K562 (cell line): ENCODE measurements at regions not wholly inside any gene's neighbourhood (a gene's known extent, or its start where the extent isn't known, plus 50 kb on each side); places are given as distances from the start of the nearest gene placed in this dataset.

Source experiments
- ATAC-seq: fragments of 200-7000 bp; cut with Tn5 transposase; 3 replicates; pipeline ENCODE4 v1.9.1; 2020; ENCODE audit warnings: moderate library complexity
- BruUV-seq: library from RNA; stranded (reverse); fragments of 400-500 nt; replicated peaks from 2 replicates; lab custom pipeline; 2021; lab: Mats Ljungman, UMichigan
- CTCF ChIA-PET: fragments of 300-600 bp; formaldehyde crosslinking; extraction: SDS; loops from one replicate; lab custom pipeline; 2021; ENCODE audit warnings: low intra/inter-chr PET ratio; lab: Yijun Ruan, JAX
- POLR2A ChIA-PET: fragments of 300-600, 350-650 bp; sonication (Branson Sonifier 250); formaldehyde crosslinking; extraction: SDS; loops from one replicate; lab custom pipeline; 2021; ENCODE audit warnings: antibody characterized with exemption, inconsistent platforms; lab: Yijun Ruan, JAX
- DNase-seq, 4 experiments: peaks; one replicate each; pipeline versions ENCODE4 v3.0.0 to v3.0.0-alpha.2; 2011 to 2018; ENCODE audit warnings: low spot score in 3 of 4, mixed read lengths in 3 of 4; ENCODE audit errors: extremely low read depth in 1 of 4
- FAIRE-seq: peaks from 2 replicates; lab custom pipeline; 2011; peaks lifted over from hg19 to GRCh38; lab: Jason Lieb, UNC
- H2AFZ ChIP-seq: 2 replicates; pipeline ENCODE4 v1.6.0; 2011; ENCODE audit warnings: low read depth, low read length, control low read depth, inconsistent platforms
- H3K27ac ChIP-seq: fragments of 200-600 bp; 3 replicates; pipeline ENCODE4 v1.8.0; 2011; ENCODE audit warnings: low read depth, mild to moderate bottlenecking, control low read depth, inconsistent platforms, low read length, moderate library complexity, mixed read lengths; ENCODE audit errors: extremely low read depth
- H3K27me3 ChIP-seq, 2 experiments: fragments of 300-600 bp in 1 of 2; 2 replicates in 1 of 2; 3 replicates in 1 of 2; pipeline versions ENCODE4 v1.6.0 to v1.8.0; 2011; ENCODE audit warnings: inconsistent platforms in 2 of 2, low read length in 2 of 2, mild to moderate bottlenecking in 1 of 2, mixed read lengths in 1 of 2, moderate library complexity in 1 of 2; ENCODE audit not compliant: control insufficient read depth in 2 of 2, insufficient read depth in 2 of 2
- H3K36me3 ChIP-seq: fragments of 300-600 bp; 3 replicates; pipeline ENCODE4 v1.8.0; 2011; ENCODE audit warnings: mild to moderate bottlenecking, low read length, inconsistent platforms; ENCODE audit not compliant: control insufficient read depth, insufficient read depth
- H3K4me1 ChIP-seq, 2 experiments: fragments of 200-600 bp in 1 of 2; replicated peaks in 1 of 2; 2 replicates in 1 of 2; 3 replicates in 1 of 2; pipeline versions ENCODE4 v1.5.1 to v1.8.0; 2011; ENCODE audit warnings: inconsistent platforms in 2 of 2, low read length in 2 of 2, mild to moderate bottlenecking in 1 of 2, mixed read lengths in 1 of 2, moderate library complexity in 1 of 2; ENCODE audit not compliant: control insufficient read depth in 2 of 2, insufficient read depth in 2 of 2
- H3K4me2 ChIP-seq: 2 replicates; pipeline ENCODE4 v1.6.1; 2011; ENCODE audit warnings: low read length, control low read depth, inconsistent platforms, mixed read lengths; ENCODE audit not compliant: insufficient read depth
- H3K4me3 ChIP-seq: fragments of 200-600 bp; sonication (generic), shearing (Covaris generic); 2 replicates; pipeline ENCODE4 v1.5.1; 2016; ENCODE audit warnings: control low read depth, inconsistent platforms
- H3K79me2 ChIP-seq: fragments of 200-600 bp; 3 replicates; pipeline ENCODE4 v1.8.0; 2011; ENCODE audit warnings: low read length, inconsistent platforms; ENCODE audit not compliant: control insufficient read depth, insufficient read depth
- H3K9ac ChIP-seq, 2 experiments: 2 replicates each; pipeline versions ENCODE4 v1.6.0 to v1.6.1; 2011; ENCODE audit warnings: low read depth in 2 of 2, low read length in 2 of 2, control low read depth in 1 of 2, inconsistent platforms in 1 of 2, mild to moderate bottlenecking in 1 of 2, mixed read lengths in 1 of 2; ENCODE audit not compliant: insufficient read depth in 1 of 2
- H3K9me1 ChIP-seq: one replicate; pipeline ENCODE4 v1.6.0; 2011; ENCODE audit warnings: inconsistent platforms, mild to moderate bottlenecking, low read length, moderate library complexity; ENCODE audit not compliant: control insufficient read depth, insufficient read depth
- H3K9me3 ChIP-seq: replicated peaks from 2 replicates; pipeline ENCODE4 v1.5.1; 2011; ENCODE audit warnings: low read depth, low read length, inconsistent platforms; ENCODE audit not compliant: control insufficient read depth, insufficient read depth
- H4K20me1 ChIP-seq: replicated peaks from 2 replicates; pipeline ENCODE4 v1.6.1; 2011; ENCODE audit warnings: low read length, inconsistent platforms, mixed read lengths; ENCODE audit not compliant: control insufficient read depth, insufficient read depth
- CLOCK ChIP-seq: fragments of 250-450 bp; sonication (Bioruptor Pico); IDR thresholded peaks from 2 replicates; pipeline ENCODE4 v1.4.0; 2020; ENCODE audit warnings: mild to moderate bottlenecking, moderate library complexity, borderline replicate concordance
- DPF2 ChIP-seq: fragments of 450-650 bp; IDR thresholded peaks from 2 replicates; pipeline ENCODE4 v1.6.1; 2016
- GABPB1 ChIP-seq: sonication (generic); formaldehyde crosslinking; IDR thresholded peaks from 2 replicates; pipeline ENCODE4 v1.8.0; 2022; ENCODE audit warnings: mild to moderate bottlenecking, missing genetic modification reagents
- ILF3 ChIP-seq: fragments of 450-650 bp; IDR thresholded peaks from 2 replicates; pipeline ENCODE4 v1.6.1; 2018; ENCODE audit warnings: antibody characterized with exemption, mild to moderate bottlenecking, moderate library complexity, borderline replicate concordance
- MTA1 ChIP-seq: fragments of 450-650 bp; IDR thresholded peaks from 2 replicates; pipeline ENCODE4 v1.6.1; 2017; ENCODE audit warnings: borderline replicate concordance
- MXI1 ChIP-seq: IDR thresholded peaks from 2 replicates; pipeline ENCODE4 v1.6.1; 2011; ENCODE audit warnings: low read depth, mild to moderate bottlenecking, improper control_type of control experiment, low read length
- MYBL2 ChIP-seq, 2 experiments: fragments of 450-650 bp in 1 of 2; sonication (generic) in 1 of 2; formaldehyde crosslinking in 1 of 2; IDR thresholded peaks; 2 replicates each; pipeline versions ENCODE4 v1.6.1 to v1.8.1; 2017 to 2022; ENCODE audit warnings: borderline replicate concordance in 1 of 2, inconsistent platforms in 1 of 2, low read depth in 1 of 2, mild to moderate bottlenecking in 1 of 2, missing genetic modification reagents in 1 of 2, moderate library complexity in 1 of 2
- PATZ1 ChIP-seq: fragments of 250-450 bp; sonication (Bioruptor Pico); IDR thresholded peaks from 2 replicates; pipeline ENCODE4 v1.5.0; 2020; ENCODE audit warnings: mild to moderate bottlenecking, borderline replicate concordance
- SETDB1 ChIP-seq: IDR thresholded peaks from one replicate; pipeline ENCODE4 v1.6.1; 2012; ENCODE audit warnings: low read length, control low read depth, inconsistent platforms
- SNAPC5 ChIP-seq: fragments of 250-450 bp; sonication (Bioruptor Pico); IDR thresholded peaks from 2 replicates; pipeline ENCODE4 v1.8.0; 2021; ENCODE audit warnings: moderate library complexity, mild to moderate bottlenecking, inconsistent platforms
- THRAP3 ChIP-seq: fragments of 450-650 bp; IDR thresholded peaks from 2 replicates; pipeline ENCODE4 v1.6.1; 2016; ENCODE audit warnings: mild to moderate bottlenecking, inconsistent platforms, borderline replicate concordance
- ZMIZ1 ChIP-seq, 2 experiments: fragments of 150-350 bp in 1 of 2; IDR thresholded peaks; 2 replicates each; pipeline ENCODE4 v1.6.1; 2012 to 2016; ENCODE audit warnings: low read depth in 2 of 2, low read length in 2 of 2, mild to moderate bottlenecking in 1 of 2, moderate library complexity in 1 of 2
- ZNF445 ChIP-seq: fragments of 250-450 bp; sonication (Bioruptor Pico); IDR thresholded peaks from 2 replicates; pipeline ENCODE4 v1.4.0; 2020; ENCODE audit warnings: low read depth, mild to moderate bottlenecking, moderate library complexity
- WGBS: fragments of 100-300 bp; shearing (Covaris generic); methylation state at CpG from one replicate; pipeline ENCODE4 v1.1.6; 2016; ENCODE audit warnings: low coverage, mixed read lengths; ENCODE audit not compliant: insufficient coverage; ENCODE audit errors: missing lambda C conversion rate; 5-methylcytosine and 5-hydroxymethylcytosine counted together
- in situ Hi-C: fragments of 300-500 bp; cut with MboI; formaldehyde crosslinking; loops from 4 replicates; pipeline ENCODE4 v1.15.0; 2018; ENCODE audit warnings: inconsistent platforms, mixed read lengths
- intact Hi-C: fragments of 100-400 bp; cut with micrococcal nuclease; formaldehyde crosslinking; loops from 2 replicates; pipeline ENCODE4 v1.14.2; 2022

GRCh38 chr7:41121228-41121627 is 581.7 kb downstream of the INHBA start (continued):
- TF ChIP-seq CLOCK (CRISPR knock-in tag): no peak
- no peak for TF ChIP-seq SETDB1
- no peak for TF ChIP-seq SNAPC5 (CRISPR knock-in tag)
- TF ChIP-seq PATZ1: no peak

GRCh38 chr7:41118486-41118885 is 584.4 kb downstream of the INHBA start:
- ATAC-seq (no peak), DNase-seq (no peak), FAIRE-seq (no peak)
- BruUV-seq: no TSS peak
- Histone ChIP-seq H3K9me3 (no peaks in the 10 kb centered on the region), H2AFZ (no peak overlapping the region), H3K27ac (no peak overlapping the region), H4K20me1 (no peaks in the 10 kb centered on the region), H3K36me3 (no peaks in the 10 kb centered on the region), H3K4me2 (no peak overlapping the region), H3K9ac (no peak overlapping the region), H3K27me3 (no peaks in the 10 kb centered on the region), H3K79me2 (no peaks in the 10 kb centered on the region), H3K4me3 (no peak overlapping the region), H3K9me1 (no peaks in the 10 kb centered on the region), H3K4me1 (no peaks in the 10 kb centered on the region)
- 4% methylated on average over 4 of the region's 4 CpGs for WGBS
- CTCF ChIA-PET: no interaction called here
- in situ Hi-C loops (no loop called here), intact Hi-C loops (no loop called here)
- POLR2A ChIA-PET: no interaction called here
- no peak for TF ChIP-seq ILF3
- TF ChIP-seq ZNF445 (CRISPR knock-in tag): no peak
- no peak for TF ChIP-seq MXI1
- no peak for TF ChIP-seq MYBL2 (IDR thresholded peaks at IDR 0.05; ENCODE audit: low read depth)
- no peak for TF ChIP-seq MYBL2 (CRISPR knock-in tag; IDR thresholded peaks at IDR 0.05; ENCODE audit: borderline replicate concordance)
- TF ChIP-seq THRAP3: no peak
- no peak for TF ChIP-seq DPF2
- TF ChIP-seq ZMIZ1 (IDR thresholded peaks at IDR 0.05; ENCODE audit: low read depth in 2 of 2, low read length in 2 of 2): no peak
- TF ChIP-seq MTA1: no peak
- TF ChIP-seq GABPB1 (CRISPR knock-in tag): no peak
